HL-60/S4 treated with phorbol 12-myristate 13-acetate at 8.2 ng/mL for 4 days and 3 days (cell line): ENCODE measurements at regions not wholly inside any gene's neighbourhood (a gene's known extent, or its start where the extent isn't known, plus 50 kb on each side); places are given as distances from the start of the nearest gene placed in this dataset.

Source experiments
- in situ Hi-C: fragments of 300-500 bp; cut with MboI; formaldehyde crosslinking; loops from 2 replicates; pipeline ENCODE4 v1.15.0; 2022; ENCODE audit warnings: low sequenced_read_pairs

GRCh38 chr16:76162046-76162445 is 115.2 kb upstream of the CNTNAP4 start:
- in situ Hi-C loops = no loop called here

GRCh38 chr16:76164970-76165558 is 112.1 kb upstream of the CNTNAP4 start:
- in situ Hi-C loops = no loop called here

GRCh38 chr16:76175718-76176117 is 101.5 kb upstream of the CNTNAP4 start:
- in situ Hi-C loops = no loop called here

- in situ Hi-C loops = no loop called here
Measured at GRCh38 chr16:76176153-76176552, 101.0 kb upstream of the CNTNAP4 start.

GRCh38 chr16:76176616-76177015 is 100.6 kb upstream of the CNTNAP4 start:
- in situ Hi-C loops = no loop called here

- in situ Hi-C loops = no loop called here
Measured at GRCh38 chr16:76182041-76182635, 95.1 kb upstream of the CNTNAP4 start.

GRCh38 chr16:76183647-76184046 is 93.6 kb upstream of the CNTNAP4 start:
- in situ Hi-C loops = no loop called here

GRCh38 chr16:76190057-76190456 is 87.1 kb upstream of the CNTNAP4 start:
- in situ Hi-C loops = no loop called here

- in situ Hi-C loops = no loop called here
Measured at GRCh38 chr16:76190480-76190879, 86.7 kb upstream of the CNTNAP4 start.

- in situ Hi-C loops = no loop called here
Measured at GRCh38 chr16:76193906-76194615, 83.1 kb upstream of the CNTNAP4 start.

- in situ Hi-C loops = no loop called here
Measured at GRCh38 chr16:76194616-76195015, 82.6 kb upstream of the CNTNAP4 start.

GRCh38 chr16:76195056-76195455 is 82.1 kb upstream of the CNTNAP4 start:
- in situ Hi-C loops = no loop called here

- in situ Hi-C loops = no loop called here
Measured at GRCh38 chr16:76195648-76196047, 81.6 kb upstream of the CNTNAP4 start.

GRCh38 chr16:76197900-76198299 is 79.3 kb upstream of the CNTNAP4 start:
- in situ Hi-C loops = no loop called here

GRCh38 chr16:76199681-76200220 is 77.5 kb upstream of the CNTNAP4 start:
- in situ Hi-C loops = no loop called here

GRCh38 chr16:76201385-76201784 is 75.8 kb upstream of the CNTNAP4 start:
- in situ Hi-C loops = no loop called here

GRCh38 chr16:76204249-76204648 is 73.0 kb upstream of the CNTNAP4 start:
- in situ Hi-C loops = no loop called here

GRCh38 chr16:76207270-76207669 is 69.9 kb upstream of the CNTNAP4 start:
- in situ Hi-C loops = no loop called here

GRCh38 chr16:76210157-76210556 is 67.0 kb upstream of the CNTNAP4 start:
- in situ Hi-C loops = no loop called here

GRCh38 chr16:76213860-76214259 is 63.3 kb upstream of the CNTNAP4 start:
- in situ Hi-C loops = no loop called here

- in situ Hi-C loops = no loop called here
Measured at GRCh38 chr16:76214856-76215255, 62.3 kb upstream of the CNTNAP4 start.

GRCh38 chr16:76222087-76222486 is 55.1 kb upstream of the CNTNAP4 start:
- in situ Hi-C loops = no loop called here
